Upper lobe of left lung (tissue), 4 donors: ENCODE measurements at regions not wholly inside any gene's neighbourhood (a gene's known extent, or its start where the extent isn't known, plus 50 kb on each side); places are given as distances from the start of the nearest gene placed in this dataset.

Experiments used
- POLR2A ChIP-seq, 4 donors: fragments of 450-650 bp; IDR thresholded peaks; one replicate each; pipeline ENCODE4 v1.5.1; 2016 to 2017; ENCODE audit warnings: antibody characterized with exemption in 4 of 4, mild to moderate bottlenecking in 2 of 4
- TF ChIP-seq, protein P1 (sequence below), 6 experiments: fragments of 450-650 bp in 4 of 6; fragments of 200-600 bp in 2 of 6; sonication (generic) in 2 of 6; IDR thresholded peaks; one replicate each; pipeline ENCODE4 v1.5.1; 2016 to 2019; ENCODE audit warnings: antibody characterized with exemption in 6 of 6

DNA sequence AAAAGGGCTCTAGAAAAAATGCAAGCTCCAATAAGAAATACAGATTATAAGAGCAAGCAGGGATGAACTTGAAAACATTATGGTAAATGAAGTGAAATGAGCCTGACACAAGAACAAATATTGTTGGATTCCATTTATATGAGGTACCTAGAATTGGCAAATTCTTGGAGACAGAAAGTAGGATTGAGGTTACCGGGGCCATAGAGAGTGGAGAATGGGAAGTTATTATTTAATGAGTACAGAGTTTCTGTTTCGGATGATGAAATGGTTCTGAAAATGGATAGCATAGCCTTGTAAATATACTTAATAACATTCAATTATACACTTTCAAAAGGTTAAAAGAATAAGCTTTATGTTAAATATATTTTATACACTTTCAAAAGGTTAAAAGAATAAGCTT lies 75.6 kb upstream of the SLC12A2 start:
- TF ChIP-seq, protein P1, sequence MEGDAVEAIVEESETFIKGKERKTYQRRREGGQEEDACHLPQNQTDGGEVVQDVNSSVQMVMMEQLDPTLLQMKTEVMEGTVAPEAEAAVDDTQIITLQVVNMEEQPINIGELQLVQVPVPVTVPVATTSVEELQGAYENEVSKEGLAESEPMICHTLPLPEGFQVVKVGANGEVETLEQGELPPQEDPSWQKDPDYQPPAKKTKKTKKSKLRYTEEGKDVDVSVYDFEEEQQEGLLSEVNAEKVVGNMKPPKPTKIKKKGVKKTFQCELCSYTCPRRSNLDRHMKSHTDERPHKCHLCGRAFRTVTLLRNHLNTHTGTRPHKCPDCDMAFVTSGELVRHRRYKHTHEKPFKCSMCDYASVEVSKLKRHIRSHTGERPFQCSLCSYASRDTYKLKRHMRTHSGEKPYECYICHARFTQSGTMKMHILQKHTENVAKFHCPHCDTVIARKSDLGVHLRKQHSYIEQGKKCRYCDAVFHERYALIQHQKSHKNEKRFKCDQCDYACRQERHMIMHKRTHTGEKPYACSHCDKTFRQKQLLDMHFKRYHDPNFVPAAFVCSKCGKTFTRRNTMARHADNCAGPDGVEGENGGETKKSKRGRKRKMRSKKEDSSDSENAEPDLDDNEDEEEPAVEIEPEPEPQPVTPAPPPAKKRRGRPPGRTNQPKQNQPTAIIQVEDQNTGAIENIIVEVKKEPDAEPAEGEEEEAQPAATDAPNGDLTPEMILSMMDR (IDR thresholded peaks at IDR 0.05) = no peak
- no peak for TF ChIP-seq POLR2A (IDR thresholded peaks at IDR 0.05)
